ENCODE measurements at regions not wholly inside any gene's neighbourhood (a gene's known extent, or its start where the extent isn't known, plus 50 kb on each side); places are given as distances from the start of the nearest gene placed in this dataset.
"Not testable (repeated sequence)": the region's sequence is repeated elsewhere in the genome, so short reads cannot be mapped to it uniquely, and the experiment has no call there.

DNA sequence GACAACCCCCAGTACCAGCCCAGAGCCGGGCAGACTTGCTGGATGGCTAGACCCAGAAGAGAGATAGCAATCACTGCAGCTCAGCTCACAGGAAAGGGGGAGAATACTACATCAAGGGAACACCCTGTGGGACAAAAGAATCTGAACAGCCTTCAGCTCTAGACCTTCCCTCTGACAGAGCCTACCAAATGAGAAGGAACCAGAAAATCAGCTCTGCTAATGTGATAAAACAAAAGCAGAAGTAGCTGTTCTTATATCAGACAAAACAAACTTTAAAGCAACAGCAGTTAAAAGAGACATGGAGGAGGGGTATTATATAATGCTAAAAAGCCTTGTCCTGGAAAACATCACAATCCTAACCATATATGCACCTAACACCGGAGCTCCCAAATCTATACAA is 283.3 kb downstream of the KLF13 start:
- Histone ChIP-seq H3K27ac (ENCODE audit: low read depth, low read length) (no peak overlapping the region), H3K9me3 (ENCODE audit: control insufficient read depth, insufficient read depth, low read length) (no peaks in the 10 kb centered on the region; the same call in 1 of the 2 replicates), H3K27me3 (ENCODE audit: control insufficient read depth, insufficient read depth, low read length) (no peaks in the 10 kb centered on the region), H3K4me3 (ENCODE audit: low read depth, low read length) (no peak overlapping the region)
- DNase-seq (ENCODE audit: low read depth, low spot score), result no peak
- TF ChIP-seq CTCF (IDR thresholded peaks at IDR 0.05; ENCODE audit: low read depth, low read length), result no peak
- CTCF ChIA-PET, result no interaction called here
- POLR2A ChIA-PET, result no interaction called here

DNA sequence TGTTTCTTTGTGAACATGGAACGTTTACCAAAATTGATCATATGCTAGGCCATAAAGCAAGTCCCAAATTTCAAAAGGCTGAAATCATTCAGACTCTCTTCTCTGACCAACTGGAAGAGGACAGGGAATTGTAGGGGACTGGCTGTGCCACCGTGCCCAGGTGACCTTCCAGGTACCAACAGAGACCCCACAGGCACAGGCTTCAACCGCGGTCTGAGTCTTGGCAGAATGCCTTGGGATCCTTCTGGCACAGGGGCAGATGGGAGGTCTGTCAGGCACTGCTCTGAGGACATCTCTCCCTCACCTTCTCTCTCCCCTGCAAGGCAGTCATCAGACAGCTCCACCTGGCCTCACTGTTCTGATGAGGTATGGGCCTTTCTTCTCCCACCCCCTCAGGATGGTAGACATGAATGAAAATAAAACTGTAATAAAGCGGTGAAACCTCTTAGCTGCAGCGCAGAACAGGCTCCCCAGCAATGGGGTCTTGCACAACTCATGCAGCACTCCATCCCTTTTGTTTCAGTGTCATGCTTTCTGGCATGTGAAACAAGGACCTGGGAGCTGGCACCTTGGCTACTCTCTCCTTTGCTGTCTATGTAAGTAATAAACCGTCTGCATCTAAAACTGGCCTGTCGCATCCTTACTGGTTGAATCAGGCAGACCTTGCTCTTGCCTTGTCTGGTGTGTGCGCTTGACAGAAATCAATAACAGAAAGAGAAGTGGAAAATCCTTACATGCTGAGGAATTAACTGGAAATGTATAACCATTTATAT is 289.2 kb downstream of the KLF13 start:
- H3K27me3 ChIP-seq (ENCODE audit: control insufficient read depth, insufficient read depth, low read length), result no peaks in the 10 kb centered on the region
- H3K4me3 ChIP-seq (ENCODE audit: low read depth, low read length), result no peak overlapping the region
- CTCF ChIA-PET, result interaction anchor here (1.3 kb wide), 1 partner anchor 10 kb away, joined by 3 read pairs; no protein-coding TSS in a partner anchor
- TF ChIP-seq CTCF (IDR thresholded peaks at IDR 0.05; ENCODE audit: low read depth, low read length), result no peak
- no peaks in the 10 kb centered on the region for H3K9me3 ChIP-seq (ENCODE audit: control insufficient read depth, insufficient read depth, low read length)
- H3K27ac ChIP-seq (ENCODE audit: low read depth, low read length), result no peak overlapping the region
- POLR2A ChIA-PET, result no interaction called here
- DNase-seq (ENCODE audit: low read depth, low spot score), result no peak

- POLR2A ChIA-PET; CTCF ChIA-PET; H3K4me3 ChIP-seq (ENCODE audit: low read depth, low read length); DNase-seq (ENCODE audit: low read depth, low spot score); H3K27me3 ChIP-seq (ENCODE audit: control insufficient read depth, insufficient read depth, low read length); H3K27ac ChIP-seq (ENCODE audit: low read depth, low read length); H3K9me3 ChIP-seq (ENCODE audit: control insufficient read depth, insufficient read depth, low read length): not testable (repeated sequence)
Observed at GRCh38 chr15:31623297-31623696, 296.7 kb downstream of the KLF13 start.

DNA sequence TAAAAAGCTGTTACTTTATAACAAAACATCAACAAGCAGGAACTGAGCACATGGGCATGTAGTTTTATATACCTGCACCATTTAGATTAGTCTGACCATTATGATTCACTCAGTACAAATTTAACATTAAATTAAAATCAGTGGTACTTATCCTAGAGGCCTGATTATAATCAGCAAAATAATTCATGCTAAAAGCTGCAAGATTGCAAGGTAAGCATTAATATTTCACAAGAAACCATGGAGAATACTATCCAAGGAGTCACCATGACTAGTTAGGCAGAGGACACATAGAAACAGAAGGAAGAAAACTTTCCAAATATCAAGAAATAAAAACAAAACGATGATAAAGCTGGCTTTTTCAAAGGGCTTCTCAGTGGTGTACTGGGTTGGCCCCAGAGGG is 297.5 kb downstream of the KLF13 start:
- POLR2A ChIA-PET; H3K4me3 ChIP-seq (ENCODE audit: low read depth, low read length); CTCF ChIA-PET; H3K27me3 ChIP-seq (ENCODE audit: control insufficient read depth, insufficient read depth, low read length); H3K9me3 ChIP-seq (ENCODE audit: control insufficient read depth, insufficient read depth, low read length); DNase-seq (ENCODE audit: low read depth, low spot score); H3K27ac ChIP-seq (ENCODE audit: low read depth, low read length): not testable (repeated sequence)

DNA sequence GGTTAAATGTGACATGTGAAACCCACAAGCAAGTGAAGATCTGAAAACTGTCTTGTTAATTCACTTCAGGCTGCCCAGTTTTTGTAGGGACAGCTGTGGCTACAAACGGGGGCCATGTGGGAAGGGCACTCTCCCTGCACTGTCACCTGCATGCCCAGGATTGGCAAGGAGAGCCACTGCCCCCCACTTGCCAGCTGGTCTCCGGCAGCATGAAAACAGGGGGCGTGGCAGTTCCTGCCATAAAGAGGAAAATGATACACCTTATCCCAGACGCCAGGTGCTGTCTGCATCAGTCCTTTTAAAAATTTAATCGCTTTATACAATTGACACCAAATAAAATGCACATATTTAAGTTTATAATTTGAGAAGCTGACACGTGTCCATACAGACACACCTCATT is 309.1 kb downstream of the KLF13 start:
- CTCF ChIA-PET, result interaction anchor here (1.0 kb wide), 1 partner anchor 30 kb away, joined by 3 read pairs; no protein-coding TSS in a partner anchor
- H3K27me3 ChIP-seq (ENCODE audit: control insufficient read depth, insufficient read depth, low read length); DNase-seq (ENCODE audit: low read depth, low spot score); H3K27ac ChIP-seq (ENCODE audit: low read depth, low read length); H3K4me3 ChIP-seq (ENCODE audit: low read depth, low read length); H3K9me3 ChIP-seq (ENCODE audit: control insufficient read depth, insufficient read depth, low read length); POLR2A ChIA-PET: not testable (repeated sequence)

GRCh38 chr15:31636911-31637310 is 310.3 kb downstream of the KLF13 start:
- H3K27ac ChIP-seq (ENCODE audit: low read depth, low read length); DNase-seq (ENCODE audit: low read depth, low spot score); H3K9me3 ChIP-seq (ENCODE audit: control insufficient read depth, insufficient read depth, low read length); H3K4me3 ChIP-seq (ENCODE audit: low read depth, low read length); POLR2A ChIA-PET; H3K27me3 ChIP-seq (ENCODE audit: control insufficient read depth, insufficient read depth, low read length): not testable (repeated sequence)
- CTCF ChIA-PET, result interaction anchor here (0.7 to 1.0 kb wide), 2 partner anchors 31 to 147 kb away, joined by 3 read pairs; no protein-coding TSS in a partner anchor

DNA sequence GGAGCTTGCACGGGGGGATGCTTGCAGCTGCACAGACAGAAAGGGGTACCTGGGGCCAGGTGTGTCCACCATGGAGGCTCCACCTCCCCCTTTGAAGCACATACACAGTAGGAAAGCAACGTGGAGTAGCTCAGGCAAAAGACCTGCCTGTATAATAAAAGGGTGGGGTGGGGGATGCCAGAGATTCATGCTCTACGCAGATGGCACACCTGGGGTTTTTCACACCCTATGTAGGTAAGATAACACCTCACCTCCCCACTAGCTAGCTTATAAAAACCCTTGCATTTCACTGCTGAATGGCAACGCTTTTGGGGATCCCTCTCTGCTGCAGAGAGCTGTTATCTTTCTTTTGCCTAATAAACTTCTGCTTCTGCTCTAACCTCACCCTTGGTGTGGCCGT is 317.3 kb downstream of the KLF13 start:
- H3K27me3 ChIP-seq (ENCODE audit: control insufficient read depth, insufficient read depth, low read length); CTCF ChIA-PET: not testable (repeated sequence)

GRCh38 chr15:31644761-31645160 is 318.1 kb downstream of the KLF13 start:
- H3K27ac ChIP-seq (ENCODE audit: low read depth, low read length); DNase-seq (ENCODE audit: low read depth, low spot score); POLR2A ChIA-PET; H3K4me3 ChIP-seq (ENCODE audit: low read depth, low read length); H3K9me3 ChIP-seq (ENCODE audit: control insufficient read depth, insufficient read depth, low read length); H3K27me3 ChIP-seq (ENCODE audit: control insufficient read depth, insufficient read depth, low read length); CTCF ChIA-PET: not testable (repeated sequence)

More for the DNA sequence above, 317.3 kb downstream of the KLF13 start:
- POLR2A ChIA-PET; H3K9me3 ChIP-seq (ENCODE audit: control insufficient read depth, insufficient read depth, low read length); H3K27ac ChIP-seq (ENCODE audit: low read depth, low read length); H3K4me3 ChIP-seq (ENCODE audit: low read depth, low read length); DNase-seq (ENCODE audit: low read depth, low spot score): not testable (repeated sequence)

- H3K27ac ChIP-seq (ENCODE audit: low read depth, low read length); H3K9me3 ChIP-seq (ENCODE audit: control insufficient read depth, insufficient read depth, low read length); DNase-seq (ENCODE audit: low read depth, low spot score); H3K4me3 ChIP-seq (ENCODE audit: low read depth, low read length); POLR2A ChIA-PET; H3K27me3 ChIP-seq (ENCODE audit: control insufficient read depth, insufficient read depth, low read length); CTCF ChIA-PET: not testable (repeated sequence)
Observed at GRCh38 chr15:31647337-31647826, 320.7 kb downstream of the KLF13 start.

DNA sequence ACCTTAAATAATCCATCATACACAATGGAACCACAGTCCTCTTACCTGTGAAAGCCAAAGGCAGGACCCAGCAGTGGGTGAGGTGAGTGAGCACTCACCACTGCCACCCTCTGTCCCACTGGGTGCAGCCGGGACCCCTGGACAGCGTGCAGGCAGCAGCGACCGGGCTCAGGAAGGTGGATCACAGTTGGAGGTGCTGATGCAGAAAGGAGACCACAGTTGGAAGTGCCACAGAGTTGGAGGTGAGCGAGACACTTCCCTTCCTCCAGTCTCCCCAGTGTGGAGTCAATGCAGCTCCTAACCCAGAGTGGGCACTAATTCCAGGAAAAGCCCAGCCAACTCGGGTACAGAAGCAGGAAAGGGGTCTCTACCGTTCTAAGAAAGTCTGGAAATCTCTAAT is 323.0 kb downstream of the KLF13 start:
- POLR2A ChIA-PET; H3K27me3 ChIP-seq (ENCODE audit: control insufficient read depth, insufficient read depth, low read length); H3K27ac ChIP-seq (ENCODE audit: low read depth, low read length); CTCF ChIA-PET; DNase-seq (ENCODE audit: low read depth, low spot score); H3K9me3 ChIP-seq (ENCODE audit: control insufficient read depth, insufficient read depth, low read length); H3K4me3 ChIP-seq (ENCODE audit: low read depth, low read length): not testable (repeated sequence)
